ENCODE measurements at regions not wholly inside any gene's neighbourhood (a gene's known extent, or its start where the extent isn't known, plus 50 kb on each side); places are given as distances from the start of the nearest gene placed in this dataset.
A peak's percentile ranks its signal among the peaks of the same experiment; 100 is the strongest.

DNA sequence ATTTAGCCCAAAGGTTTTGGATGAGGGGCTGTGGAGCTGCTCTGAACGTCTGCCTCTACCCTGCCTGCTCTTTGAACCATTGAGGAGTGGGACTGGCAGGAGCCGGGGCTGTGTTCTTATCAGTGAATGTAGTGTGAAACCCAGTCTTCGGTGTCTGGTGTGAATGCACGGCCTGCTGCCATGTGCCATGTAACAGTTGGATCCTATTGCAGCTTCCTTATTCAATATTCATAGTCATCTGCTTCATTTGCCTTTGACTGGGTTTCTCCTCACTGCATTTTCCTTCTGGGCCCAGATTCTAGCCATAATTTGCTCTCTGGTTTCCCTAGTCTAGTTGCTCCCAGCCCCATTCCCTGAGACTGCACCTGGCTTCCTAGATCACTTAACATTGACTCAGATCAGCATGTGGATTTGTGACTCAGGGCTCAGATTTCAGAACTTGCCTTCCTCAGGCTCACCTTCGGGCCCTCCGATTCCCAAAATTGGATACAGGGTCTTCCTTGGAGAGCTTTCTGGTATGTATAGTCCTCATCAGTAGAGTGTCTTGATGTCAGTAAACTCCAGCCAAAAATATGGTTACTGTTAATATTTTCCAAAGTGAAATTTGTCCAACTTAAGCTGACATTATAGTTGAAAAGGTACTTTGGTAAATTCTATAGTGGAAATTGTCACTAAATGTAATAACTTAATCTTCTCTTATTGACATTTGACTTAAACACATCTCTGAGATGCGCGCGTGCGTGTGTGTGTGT lies 94.0 kb upstream of the DDIT4L start:
- no peak for DNase-seq

GRCh38 chr4:100280807-100281206 lies 90.5 kb upstream of the DDIT4L start:
- DNase-seq: no peak

DNA sequence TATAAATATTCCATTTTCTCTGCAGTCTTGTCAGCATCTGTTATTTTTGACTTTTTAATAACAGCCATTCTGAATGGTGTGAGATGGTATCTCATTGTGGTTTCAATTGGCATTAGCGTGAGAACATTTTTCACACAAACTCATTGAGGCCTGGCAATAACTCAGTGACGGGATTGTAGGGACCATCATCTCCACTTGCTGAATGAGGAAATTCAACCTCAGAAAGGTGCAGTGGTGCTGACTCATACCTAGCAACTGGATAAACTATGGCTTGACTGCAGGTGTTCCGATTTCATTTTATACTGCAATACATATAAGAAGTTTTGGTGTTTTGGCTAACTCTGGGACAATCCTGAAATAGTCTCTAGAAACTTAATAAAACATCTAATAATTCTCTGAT lies 88.3 kb upstream of the DDIT4L start:
- no peak for DNase-seq

- no peak for DNase-seq
These were observed 79.2 kb upstream of the DDIT4L start for GRCh38 chr4:100269446-100269845.

DNA sequence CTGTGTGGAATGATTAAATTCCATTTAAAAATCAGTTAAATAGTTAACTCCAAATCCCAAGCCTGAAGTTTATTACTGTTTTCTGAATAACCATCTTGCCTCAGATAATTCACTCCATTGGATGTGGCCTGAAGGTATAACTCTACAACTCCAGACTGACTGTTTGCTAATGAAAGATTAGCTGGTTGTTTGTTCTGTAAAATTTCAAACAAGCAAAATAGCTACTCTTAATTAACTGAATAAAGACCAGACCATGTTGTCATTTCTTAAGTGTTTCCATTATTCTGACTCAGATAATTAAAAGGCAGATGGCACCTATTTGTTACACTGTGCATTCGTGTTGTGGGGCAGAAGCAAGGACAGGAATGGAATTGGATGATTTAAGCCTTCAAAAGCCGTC lies 78.5 kb upstream of the DDIT4L start:
- peak in 1 of 2 experiments; percentile 46 for DNase-seq

DNA sequence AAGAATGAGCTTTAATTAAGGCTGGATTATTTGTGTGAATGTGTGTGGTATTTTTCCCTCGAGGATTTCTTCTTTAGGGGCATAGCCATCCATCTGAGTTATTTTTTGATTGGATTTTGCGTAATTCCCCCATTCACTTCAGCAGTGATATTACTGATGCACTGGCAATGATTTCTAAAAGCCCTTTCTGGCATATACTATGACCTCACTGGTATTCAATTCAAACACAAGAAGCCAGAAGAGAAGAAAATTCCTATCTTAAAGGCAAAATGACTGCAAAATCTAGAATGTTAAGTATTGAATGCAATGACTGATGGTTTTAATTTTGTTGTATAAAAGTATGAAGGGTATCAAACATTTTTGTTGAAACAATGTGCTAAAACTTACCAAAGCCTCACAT lies 71.1 kb upstream of the DDIT4L start:
- no peak for DNase-seq

- no peak for DNase-seq
These were observed 68.4 kb upstream of the DDIT4L start for GRCh38 chr4:100258675-100259074.

- DNase-seq: no peak
These were observed 67.3 kb upstream of the DDIT4L start for GRCh38 chr4:100257567-100257966.

DNA sequence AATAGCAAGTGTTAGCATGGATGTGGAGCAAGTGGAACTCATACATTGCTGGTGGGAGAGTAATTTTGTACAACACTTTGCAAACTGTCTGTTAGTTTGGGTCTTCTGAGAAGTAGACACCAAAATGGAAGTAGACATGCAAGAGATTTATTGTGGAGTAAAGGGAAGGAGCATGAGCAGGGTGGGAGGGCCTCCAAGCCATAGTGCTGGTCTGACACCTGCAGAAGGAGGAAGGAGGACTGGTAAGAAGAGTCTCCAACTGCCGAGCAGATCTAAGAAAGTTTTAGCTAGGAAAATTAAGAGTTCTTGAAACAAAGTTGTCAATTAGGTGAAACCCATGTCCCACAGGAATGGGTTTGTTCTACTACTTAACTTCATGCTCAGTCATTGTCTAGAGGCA lies 64.0 kb upstream of the DDIT4L start:
- DNase-seq: no peak

GRCh38 chr4:100248476-100248875 lies 58.2 kb upstream of the DDIT4L start:
- DNase-seq: no peak

DNA sequence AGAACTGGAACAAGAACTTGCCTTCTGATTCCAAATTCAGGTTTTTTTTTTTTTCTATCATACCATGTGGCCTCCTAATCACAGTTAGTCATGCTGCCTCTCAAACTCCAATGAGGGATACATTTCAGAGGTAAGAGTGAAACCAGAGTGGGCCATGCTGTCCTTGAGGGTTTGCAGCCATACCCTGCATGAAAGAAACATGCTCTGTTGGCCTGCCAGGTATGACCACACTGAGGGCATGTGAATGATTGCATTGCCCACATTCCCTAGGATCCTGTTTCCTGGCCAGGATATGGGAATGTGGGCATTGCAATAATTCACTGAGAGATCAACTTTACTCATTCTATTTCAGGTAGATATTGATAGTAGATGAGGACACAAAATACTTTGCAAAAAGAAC lies 56.4 kb upstream of the DDIT4L start:
- DNase-seq: no peak

GRCh38 chr4:100244347-100244746 lies 54.1 kb upstream of the DDIT4L start:
- DNase-seq: no peak
